ENCODE measurements at regions not wholly inside any gene's neighbourhood (a gene's known extent, or its start where the extent isn't known, plus 50 kb on each side); places are given as distances from the start of the nearest gene placed in this dataset.

- no peak for DNase-seq (ENCODE audit: low spot score in 2 of 2)
- in situ Hi-C loops (cut with MboI; ENCODE audit: low sequenced_read_pairs), result no loop called here
- H3K4me3 ChIP-seq, result no peak overlapping the region
Observed at GRCh38 chr4:148503681-148504080, 61.5 kb upstream of the NR3C2 start.

GRCh38 chr4:148497258-148497657, 55.0 kb upstream of the NR3C2 start:
- H3K36me3 ChIP-seq (replicated peaks), result no peaks in the 10 kb centered on the region
- no peak overlapping the region for H3K4me3 ChIP-seq
- H3K27me3 ChIP-seq (ENCODE audit: low read depth), result no peaks in the 10 kb centered on the region
- H3K9me3 ChIP-seq, result no peaks in the 10 kb centered on the region
- in situ Hi-C loops (cut with MboI; ENCODE audit: low sequenced_read_pairs), result no loop called here
- no peak for DNase-seq (ENCODE audit: low spot score in 2 of 2)
- no peaks in the 10 kb centered on the region for H3K4me1 ChIP-seq

More at GRCh38 chr4:148503681-148504080, 61.5 kb upstream of the NR3C2 start:
- H3K4me1 ChIP-seq, result no peaks in the 10 kb centered on the region
- H3K36me3 ChIP-seq (replicated peaks), result no peaks in the 10 kb centered on the region
- no peaks in the 10 kb centered on the region for H3K9me3 ChIP-seq
- no peaks in the 10 kb centered on the region for H3K27me3 ChIP-seq (ENCODE audit: low read depth)

- H3K4me3 ChIP-seq, result no peak overlapping the region
- no peaks in the 10 kb centered on the region for H3K9me3 ChIP-seq
- in situ Hi-C loops (cut with MboI; ENCODE audit: low sequenced_read_pairs), result no loop called here
- no peaks in the 10 kb centered on the region for H3K36me3 ChIP-seq (replicated peaks)
- H3K27me3 ChIP-seq (ENCODE audit: low read depth), result no peaks in the 10 kb centered on the region
- DNase-seq (ENCODE audit: low spot score in 2 of 2), result no peak
- no peaks in the 10 kb centered on the region for H3K4me1 ChIP-seq
Observed at GRCh38 chr4:148495463-148495862, 53.2 kb upstream of the NR3C2 start.
